ENCODE measurements at regions not wholly inside any gene's neighbourhood (a gene's known extent, or its start where the extent isn't known, plus 50 kb on each side); places are given as distances from the start of the nearest gene placed in this dataset.

DNA sequence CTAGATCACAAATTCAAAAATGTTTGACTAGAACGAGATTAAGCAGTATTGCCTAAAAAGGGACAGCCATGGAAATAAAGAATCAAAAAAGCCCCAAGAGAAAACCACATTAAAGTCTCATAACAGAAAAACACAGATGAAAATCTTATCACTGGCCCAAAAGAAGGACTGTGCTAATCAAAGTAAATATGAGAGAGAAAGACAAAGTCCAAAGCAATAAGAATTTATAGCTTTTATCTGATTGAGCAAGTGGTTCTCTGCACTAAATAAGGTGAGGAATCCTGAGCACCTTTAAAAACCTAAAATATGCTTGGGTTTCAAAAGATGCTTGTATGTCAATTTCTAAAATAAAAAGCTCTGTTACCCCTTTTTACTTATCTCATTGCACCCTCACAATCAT, 409.3 kb downstream of the GASK1B start:
- TF ChIP-seq, protein P1, sequence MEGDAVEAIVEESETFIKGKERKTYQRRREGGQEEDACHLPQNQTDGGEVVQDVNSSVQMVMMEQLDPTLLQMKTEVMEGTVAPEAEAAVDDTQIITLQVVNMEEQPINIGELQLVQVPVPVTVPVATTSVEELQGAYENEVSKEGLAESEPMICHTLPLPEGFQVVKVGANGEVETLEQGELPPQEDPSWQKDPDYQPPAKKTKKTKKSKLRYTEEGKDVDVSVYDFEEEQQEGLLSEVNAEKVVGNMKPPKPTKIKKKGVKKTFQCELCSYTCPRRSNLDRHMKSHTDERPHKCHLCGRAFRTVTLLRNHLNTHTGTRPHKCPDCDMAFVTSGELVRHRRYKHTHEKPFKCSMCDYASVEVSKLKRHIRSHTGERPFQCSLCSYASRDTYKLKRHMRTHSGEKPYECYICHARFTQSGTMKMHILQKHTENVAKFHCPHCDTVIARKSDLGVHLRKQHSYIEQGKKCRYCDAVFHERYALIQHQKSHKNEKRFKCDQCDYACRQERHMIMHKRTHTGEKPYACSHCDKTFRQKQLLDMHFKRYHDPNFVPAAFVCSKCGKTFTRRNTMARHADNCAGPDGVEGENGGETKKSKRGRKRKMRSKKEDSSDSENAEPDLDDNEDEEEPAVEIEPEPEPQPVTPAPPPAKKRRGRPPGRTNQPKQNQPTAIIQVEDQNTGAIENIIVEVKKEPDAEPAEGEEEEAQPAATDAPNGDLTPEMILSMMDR (IDR thresholded peaks at IDR 0.05; ENCODE audit: control insufficient read depth, insufficient read depth, low read depth, low read length, missing control alignments) = no peak
- DNase-seq (ENCODE audit: low read depth) = no peak
- H3K4me3 ChIP-seq (ENCODE audit: control insufficient read depth, low read depth, low read length) = no peak overlapping the region

DNA sequence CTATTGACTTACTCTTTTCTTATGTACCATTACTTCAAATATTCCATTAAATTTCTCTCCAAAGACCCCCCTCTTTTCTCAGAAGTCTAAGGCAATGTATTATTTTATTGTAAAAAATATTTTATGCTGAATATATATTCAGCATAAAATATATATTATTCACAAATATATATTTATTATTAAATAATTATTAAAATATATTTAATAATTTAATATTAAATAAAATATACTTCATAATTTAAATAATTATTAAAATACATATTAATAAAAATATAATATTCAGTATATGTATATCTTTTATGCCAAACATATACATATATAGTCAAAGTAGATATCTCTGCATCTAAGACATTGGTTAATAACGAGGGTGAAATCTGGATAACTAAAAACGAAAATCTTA, 418.4 kb downstream of the GASK1B start:
- no peak overlapping the region for H3K4me3 ChIP-seq (ENCODE audit: control insufficient read depth, low read depth, low read length)
- DNase-seq (ENCODE audit: low read depth) = no peak
- TF ChIP-seq, protein P1 (IDR thresholded peaks at IDR 0.05; ENCODE audit: control insufficient read depth, insufficient read depth, low read depth, low read length, missing control alignments) = no peak

DNA sequence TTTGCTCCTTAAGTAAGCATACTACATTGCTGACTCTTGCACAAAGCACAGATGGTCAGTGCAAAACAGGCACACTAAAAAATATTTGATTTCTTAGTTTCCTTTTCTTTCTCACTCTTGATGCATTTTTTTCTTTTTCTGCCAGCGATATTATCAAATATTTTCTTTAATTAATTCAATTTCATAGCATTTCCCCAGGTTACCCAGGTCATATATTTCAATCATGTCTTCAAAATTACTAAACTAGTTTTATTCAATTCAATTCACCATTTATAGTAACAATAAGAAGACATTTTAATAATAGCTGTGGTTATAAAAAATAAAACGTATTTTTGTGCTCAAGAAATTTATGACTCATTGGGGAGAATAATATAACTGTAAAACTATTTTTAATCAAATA, 421.2 kb downstream of the GASK1B start:
- TF ChIP-seq, protein P1 (IDR thresholded peaks at IDR 0.05; ENCODE audit: control insufficient read depth, insufficient read depth, low read depth, low read length, missing control alignments) = no peak
- no peak for DNase-seq (ENCODE audit: low read depth)
- H3K4me3 ChIP-seq (ENCODE audit: control insufficient read depth, low read depth, low read length) = no peak overlapping the region

DNA sequence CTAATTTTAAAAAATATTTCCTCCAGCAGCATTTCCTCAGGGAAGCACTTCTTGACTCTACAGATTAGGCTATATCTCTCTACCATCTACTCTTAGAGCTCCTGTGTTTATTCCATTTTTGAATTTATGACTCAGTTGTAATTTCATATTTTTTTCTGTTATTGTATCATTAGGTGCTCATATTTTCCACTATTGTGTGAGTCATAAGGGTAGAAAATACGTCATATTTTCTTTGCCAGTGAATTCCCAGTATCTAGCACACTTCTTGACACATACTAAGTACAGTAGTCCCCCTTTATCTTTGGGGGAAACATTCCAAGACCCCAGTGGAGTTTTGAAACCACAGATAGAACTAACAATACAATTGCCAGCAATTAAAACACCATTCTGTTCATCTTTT, 431.2 kb downstream of the GASK1B start:
- no peak overlapping the region for H3K4me3 ChIP-seq (ENCODE audit: control insufficient read depth, low read depth, low read length)
- TF ChIP-seq, protein P1 (IDR thresholded peaks at IDR 0.05; ENCODE audit: control insufficient read depth, insufficient read depth, low read depth, low read length, missing control alignments) = no peak
- no peak for DNase-seq (ENCODE audit: low read depth)

DNA sequence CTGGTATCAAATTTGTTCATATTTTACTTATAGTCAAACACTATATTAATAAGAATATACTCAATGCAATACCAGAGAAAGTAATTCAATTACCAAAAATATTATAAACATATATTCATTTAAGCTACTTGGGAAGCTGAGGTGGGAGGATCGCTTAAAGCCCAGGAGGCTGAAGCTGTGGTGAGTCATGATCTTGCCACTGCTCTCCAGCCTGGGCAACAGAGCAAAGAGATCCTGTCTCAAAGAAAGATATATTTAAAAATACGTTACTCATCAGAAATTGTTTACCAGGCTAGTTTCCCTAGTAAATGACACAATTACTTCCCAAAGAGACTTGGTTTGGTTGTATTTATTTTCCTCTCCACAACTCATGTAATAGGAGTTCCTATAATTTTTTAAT, 433.6 kb downstream of the GASK1B start:
- DNase-seq (ENCODE audit: low read depth) = no peak
- TF ChIP-seq, protein P1 (IDR thresholded peaks at IDR 0.05; ENCODE audit: control insufficient read depth, insufficient read depth, low read depth, low read length, missing control alignments) = no peak
- no peak overlapping the region for H3K4me3 ChIP-seq (ENCODE audit: control insufficient read depth, low read depth, low read length)

DNA sequence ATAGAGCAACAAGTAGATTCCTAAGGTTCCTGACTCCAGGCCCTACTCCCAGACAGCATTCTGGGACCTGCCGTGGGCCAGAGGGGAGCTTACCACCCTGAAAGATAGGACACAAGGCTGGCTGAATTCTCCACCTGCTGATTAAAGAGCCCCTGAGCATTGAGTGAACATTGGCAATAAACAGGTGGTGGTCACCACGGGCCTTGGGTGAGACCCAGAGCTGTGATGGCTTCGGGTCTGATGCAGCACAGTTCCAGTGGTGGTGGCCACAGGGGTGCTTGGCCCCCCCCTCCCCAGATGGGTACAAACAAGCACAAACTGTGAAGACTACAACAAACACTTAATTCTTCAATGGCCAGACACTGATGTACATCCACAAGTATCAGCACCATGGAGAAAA, 444.6 kb downstream of the GASK1B start:
- no peak overlapping the region for H3K4me3 ChIP-seq (ENCODE audit: control insufficient read depth, low read depth, low read length)
- TF ChIP-seq, protein P1 (IDR thresholded peaks at IDR 0.05; ENCODE audit: control insufficient read depth, insufficient read depth, low read depth, low read length, missing control alignments) = no peak
- no peak for DNase-seq (ENCODE audit: low read depth)

DNA sequence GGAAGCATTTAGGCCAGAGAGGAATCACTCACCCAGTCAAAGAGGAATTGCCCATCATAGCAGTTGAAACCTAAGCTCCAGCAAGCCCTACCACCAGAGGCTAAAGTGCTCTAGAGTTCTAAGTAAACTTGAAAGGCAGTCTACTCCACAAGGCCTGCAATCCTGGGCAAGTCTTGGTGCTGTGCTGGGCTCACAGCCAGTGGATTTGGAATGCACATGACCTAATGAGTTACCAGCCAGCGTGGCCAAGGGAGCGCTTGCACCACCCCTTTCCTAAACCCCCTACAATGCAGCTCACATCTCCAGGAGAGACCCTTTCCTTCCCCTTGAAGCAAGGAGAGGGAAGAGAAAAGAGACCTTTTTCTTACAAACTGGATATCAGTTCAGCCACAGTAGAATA, 445.7 kb downstream of the GASK1B start:
- no peak overlapping the region for H3K4me3 ChIP-seq (ENCODE audit: control insufficient read depth, low read depth, low read length)

More for the DNA sequence above, 445.7 kb downstream of the GASK1B start:
- no peak for DNase-seq (ENCODE audit: low read depth)
- TF ChIP-seq, protein P1 (IDR thresholded peaks at IDR 0.05; ENCODE audit: control insufficient read depth, insufficient read depth, low read depth, low read length, missing control alignments) = no peak
